IgD-negative memory B cell (primary cell): ENCODE measurements at regions not wholly inside any gene's neighbourhood (a gene's known extent, or its start where the extent isn't known, plus 50 kb on each side); places are given as distances from the start of the nearest gene placed in this dataset.

ENCODE experiments used
- H3K27ac Mint-ChIP-seq, 3 donors: one replicate each; pipeline ENCODE4 v1.8.0; 2020 to 2022; ENCODE audit warnings: mild to moderate bottlenecking in 3 of 3, mixed read lengths in 3 of 3, moderate library complexity in 1 of 3
- H3K27me3 Mint-ChIP-seq: one replicate; pipeline ENCODE4 v1.8.0; 2021; ENCODE audit warnings: mixed read lengths
- H3K36me3 Mint-ChIP-seq: one replicate; pipeline ENCODE4 v1.8.0; 2020; ENCODE audit warnings: mild to moderate bottlenecking, mixed read lengths
- H3K4me1 Mint-ChIP-seq, 3 donors: one replicate each; pipeline ENCODE4 v1.8.0; 2020 to 2022; ENCODE audit warnings: mixed read lengths in 3 of 3, mild to moderate bottlenecking in 1 of 3
- H3K4me3 Mint-ChIP-seq, 4 donors: one replicate each; pipeline ENCODE4 v1.8.0; 2020 to 2022; ENCODE audit warnings: mild to moderate bottlenecking in 4 of 4, mixed read lengths in 4 of 4, moderate library complexity in 3 of 4
- H3K9me3 Mint-ChIP-seq, 3 donors: one replicate each; pipeline ENCODE4 v1.8.0; 2020 to 2021; ENCODE audit warnings: mixed read lengths in 3 of 3, mild to moderate bottlenecking in 1 of 3

- H3K9me3 Mint-ChIP-seq = no peaks in the 10 kb centered on the region
- H3K27me3 Mint-ChIP-seq = no peaks in the 10 kb centered on the region
- no peaks in the 10 kb centered on the region for H3K4me1 Mint-ChIP-seq
- H3K4me3 Mint-ChIP-seq = no peak overlapping the region
- H3K27ac Mint-ChIP-seq = no peak overlapping the region
- H3K36me3 Mint-ChIP-seq = no peaks in the 10 kb centered on the region
Observed at GRCh38 chr6:91487696-91488392, 901.0 kb upstream of the MAP3K7 start.

- Mint-ChIP-seq H3K9me3 (no peaks in the 10 kb centered on the region), H3K4me1 (no peaks in the 10 kb centered on the region), H3K27ac (no peak overlapping the region), H3K36me3 (no peaks in the 10 kb centered on the region), H3K4me3 (no peak overlapping the region), H3K27me3 (no peaks in the 10 kb centered on the region)
Observed at GRCh38 chr6:91486200-91486599, 899.3 kb upstream of the MAP3K7 start.

- no peaks in the 10 kb centered on the region for H3K27me3 Mint-ChIP-seq
- H3K36me3 Mint-ChIP-seq = no peaks in the 10 kb centered on the region
- H3K27ac Mint-ChIP-seq = no peak overlapping the region
- no peaks in the 10 kb centered on the region for H3K4me1 Mint-ChIP-seq
- H3K4me3 Mint-ChIP-seq = no peak overlapping the region
- H3K9me3 Mint-ChIP-seq = no peaks in the 10 kb centered on the region
Observed at GRCh38 chr6:91485047-91485446, 898.2 kb upstream of the MAP3K7 start.

DNA sequence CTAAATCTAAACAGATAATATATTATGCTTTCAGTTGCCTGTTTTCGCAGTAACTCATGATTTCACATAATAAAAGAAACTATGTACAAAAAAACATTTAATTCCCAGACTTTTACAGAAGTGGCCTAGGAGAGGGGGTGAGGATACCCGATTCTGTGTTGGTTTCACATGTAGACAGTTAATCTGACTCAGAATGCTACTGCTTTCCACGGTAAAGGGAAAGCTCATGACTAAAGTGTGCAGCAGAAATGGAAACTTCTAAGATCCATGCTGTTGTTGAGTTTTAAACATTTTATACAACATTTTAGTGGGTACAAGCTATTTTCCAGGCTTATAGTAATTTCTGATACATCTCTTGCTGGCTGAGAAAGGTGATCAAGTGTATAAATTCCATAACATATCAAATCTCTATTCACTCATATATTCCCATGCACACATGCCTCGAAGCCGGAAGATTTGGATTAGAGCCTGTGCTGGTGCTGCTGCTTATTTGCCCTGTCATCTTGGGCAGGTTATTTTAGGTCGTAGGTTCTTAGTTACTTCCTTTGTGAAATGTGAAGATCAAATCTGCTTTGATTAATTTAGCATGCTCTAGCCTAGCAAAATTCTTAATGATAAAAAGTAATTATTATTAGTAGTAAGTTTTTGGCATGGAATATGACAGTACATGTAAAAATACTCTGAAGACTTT lies 896.7 kb upstream of the MAP3K7 start:
- no peaks in the 10 kb centered on the region for H3K4me1 Mint-ChIP-seq
- H3K36me3 Mint-ChIP-seq = no peaks in the 10 kb centered on the region
- H3K9me3 Mint-ChIP-seq = peaks cover 0 to 2% (median 0%) of the 10 kb centered on the region in 3 donors
- H3K4me3 Mint-ChIP-seq = no peak overlapping the region
- no peak overlapping the region for H3K27ac Mint-ChIP-seq
- H3K27me3 Mint-ChIP-seq = no peaks in the 10 kb centered on the region

GRCh38 chr6:91482498-91482897 lies 895.6 kb upstream of the MAP3K7 start:
- no peaks in the 10 kb centered on the region for H3K36me3 Mint-ChIP-seq
- H3K9me3 Mint-ChIP-seq = peaks cover 0 to 2% (median under 1%) of the 10 kb centered on the region in 3 donors
- H3K27ac Mint-ChIP-seq = no peak overlapping the region
- no peak overlapping the region for H3K4me3 Mint-ChIP-seq
- no peaks in the 10 kb centered on the region for H3K4me1 Mint-ChIP-seq
- H3K27me3 Mint-ChIP-seq = no peaks in the 10 kb centered on the region

DNA sequence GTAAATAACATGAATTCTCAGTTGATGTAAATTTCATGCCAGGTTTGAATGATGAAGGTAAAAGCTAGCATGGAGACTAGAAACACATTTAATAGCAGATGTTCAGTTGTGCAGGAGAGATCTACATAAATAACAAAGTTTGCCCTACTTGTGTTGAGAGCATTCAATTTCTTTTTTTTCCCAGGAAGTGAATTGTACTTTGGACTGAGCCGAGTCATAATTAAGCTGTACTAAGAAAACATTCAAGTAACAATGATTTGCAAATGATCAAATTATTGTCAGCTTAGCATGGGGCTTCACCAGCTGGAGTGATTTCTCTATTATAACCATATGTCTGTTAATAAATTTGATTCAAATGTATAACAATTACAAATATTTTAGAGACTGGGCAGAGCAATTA lies 893.5 kb upstream of the MAP3K7 start:
- Mint-ChIP-seq H3K9me3 (peaks cover 0 to 2% (median 2%) of the 10 kb centered on the region in 3 donors), H3K4me3 (no peak overlapping the region), H3K36me3 (no peaks in the 10 kb centered on the region), H3K4me1 (no peaks in the 10 kb centered on the region), H3K27me3 (no peaks in the 10 kb centered on the region), H3K27ac (no peak overlapping the region)

DNA sequence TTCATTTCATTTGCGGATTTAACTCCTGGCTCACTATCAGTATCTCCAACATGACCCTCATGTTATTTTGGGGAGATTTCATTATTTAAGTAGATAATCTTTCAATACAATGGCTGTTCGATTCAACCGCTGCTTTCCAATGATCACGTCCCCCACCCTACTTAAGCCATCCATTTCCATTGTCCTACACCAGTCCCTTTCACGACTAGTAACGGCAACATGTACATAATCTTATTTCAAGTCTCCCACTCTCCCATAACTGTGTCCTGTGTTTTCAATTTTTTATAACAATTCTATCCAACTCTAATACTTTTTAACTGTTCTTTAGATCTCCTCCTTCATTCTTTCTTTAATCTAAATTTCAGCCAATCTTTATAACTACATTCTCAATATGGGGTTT lies 890.8 kb upstream of the MAP3K7 start:
- peaks cover 2% of the 10 kb centered on the region for H3K27me3 Mint-ChIP-seq
- no peaks in the 10 kb centered on the region for H3K4me1 Mint-ChIP-seq
- no peak overlapping the region for H3K27ac Mint-ChIP-seq
- H3K36me3 Mint-ChIP-seq = no peaks in the 10 kb centered on the region
- H3K9me3 Mint-ChIP-seq = peaks cover 0 to 2% (median 2%) of the 10 kb centered on the region in 3 donors
- H3K4me3 Mint-ChIP-seq = no peak overlapping the region

DNA sequence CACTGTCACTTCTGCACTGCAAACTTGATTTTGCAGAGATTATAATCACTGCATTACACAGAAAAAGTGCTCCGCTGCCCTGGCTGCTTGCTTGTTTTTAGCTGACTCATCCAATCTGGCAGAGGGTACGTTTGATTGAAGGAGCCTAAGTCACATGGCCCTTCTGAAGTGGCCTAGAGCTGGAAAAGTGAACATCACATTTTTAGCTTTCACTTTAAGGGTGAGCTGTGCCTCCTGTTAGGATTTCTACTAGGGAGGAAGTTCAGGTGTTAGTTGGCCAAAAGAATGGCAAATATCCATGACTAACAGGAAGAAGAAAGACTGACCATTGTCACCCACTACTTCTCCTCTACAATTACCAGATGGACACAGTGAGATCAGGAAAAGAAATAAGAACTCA lies 889.1 kb upstream of the MAP3K7 start:
- H3K27me3 Mint-ChIP-seq = peaks cover 2% of the 10 kb centered on the region
- peaks cover 0 to 2% (median 2%) of the 10 kb centered on the region in 3 donors for H3K9me3 Mint-ChIP-seq
- no peaks in the 10 kb centered on the region for H3K36me3 Mint-ChIP-seq
- H3K4me1 Mint-ChIP-seq = no peaks in the 10 kb centered on the region
- H3K4me3 Mint-ChIP-seq = no peak overlapping the region
- H3K27ac Mint-ChIP-seq = no peak overlapping the region

DNA sequence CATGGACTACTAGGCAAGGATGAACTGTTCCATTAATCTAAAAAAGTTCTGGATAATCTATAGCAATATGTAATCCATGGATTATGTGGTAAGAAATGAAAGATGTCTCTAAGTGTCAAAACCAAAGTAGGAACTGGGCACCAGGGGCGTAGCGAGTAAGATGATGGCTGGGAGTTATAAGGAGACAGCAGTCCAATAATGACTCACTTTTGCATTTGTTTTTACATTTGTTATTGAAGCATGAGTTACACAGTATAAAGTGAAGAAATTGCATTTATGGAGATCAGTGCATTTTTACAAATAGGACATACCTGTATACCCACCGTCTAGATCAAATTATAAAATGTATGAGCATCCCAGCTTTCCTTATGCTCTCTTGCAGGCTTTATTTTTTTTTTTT lies 878.5 kb upstream of the MAP3K7 start:
- Mint-ChIP-seq H3K36me3 (peaks cover 2% of the 10 kb centered on the region), H3K27ac (no peak overlapping the region)

DNA sequence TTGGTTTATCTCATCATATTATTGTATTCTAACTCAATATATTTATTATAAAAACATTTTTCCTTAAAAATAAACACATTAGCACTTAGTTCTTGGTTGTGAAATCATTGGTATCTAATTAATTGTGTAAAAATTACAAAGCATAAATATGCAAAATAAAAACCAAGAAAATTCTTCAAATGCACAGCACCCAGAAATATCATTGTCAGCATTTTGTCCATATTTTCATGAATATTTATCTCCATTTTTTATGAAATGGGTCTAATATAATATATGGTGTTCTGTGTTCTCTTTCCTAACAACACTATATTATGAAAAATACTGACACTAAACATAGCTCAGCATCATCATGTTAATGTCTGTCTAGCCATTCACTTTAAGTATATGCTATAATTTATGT lies 877.8 kb upstream of the MAP3K7 start:
- Mint-ChIP-seq H3K27me3 (no peaks in the 10 kb centered on the region), H3K4me3 (no peak overlapping the region), H3K27ac (no peak overlapping the region), H3K36me3 (peaks cover 2% of the 10 kb centered on the region), H3K9me3 (peaks cover 0 to 1% (median 0%) of the 10 kb centered on the region in 3 donors), H3K4me1 (no peaks in the 10 kb centered on the region)

More for the DNA sequence above, 878.5 kb upstream of the MAP3K7 start:
- peaks cover 0 to 1% (median 0%) of the 10 kb centered on the region in 3 donors for H3K9me3 Mint-ChIP-seq
- no peaks in the 10 kb centered on the region for H3K27me3 Mint-ChIP-seq
- no peak overlapping the region for H3K4me3 Mint-ChIP-seq
- H3K4me1 Mint-ChIP-seq = no peaks in the 10 kb centered on the region

DNA sequence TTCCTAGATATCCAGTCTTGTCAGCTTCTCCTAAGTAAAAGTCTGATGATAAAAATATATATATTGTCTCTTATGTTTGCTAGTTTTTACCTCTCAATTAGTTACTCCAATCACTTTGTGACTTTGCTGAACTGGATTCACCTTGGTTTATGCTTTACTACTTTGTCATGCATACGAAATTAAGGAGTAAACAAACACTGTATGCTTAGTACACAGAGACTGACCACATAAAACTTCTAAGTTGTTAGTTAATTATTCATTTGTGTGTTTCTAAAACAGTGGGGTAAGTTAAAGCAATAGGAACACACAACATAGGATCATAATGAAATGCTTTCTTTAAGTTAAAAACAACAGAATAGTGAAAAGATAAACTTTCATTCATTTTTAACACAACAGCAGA lies 877.3 kb upstream of the MAP3K7 start:
- no peaks in the 10 kb centered on the region for H3K27me3 Mint-ChIP-seq
- no peak overlapping the region for H3K27ac Mint-ChIP-seq
- no peaks in the 10 kb centered on the region for H3K36me3 Mint-ChIP-seq

GRCh38 chr6:91462241-91462640 lies 875.4 kb upstream of the MAP3K7 start:
- H3K4me3 Mint-ChIP-seq = no peak overlapping the region

More for the DNA sequence above, 877.3 kb upstream of the MAP3K7 start:
- Mint-ChIP-seq H3K4me3 (no peak overlapping the region), H3K4me1 (no peaks in the 10 kb centered on the region), H3K9me3 (no peaks in the 10 kb centered on the region)

DNA sequence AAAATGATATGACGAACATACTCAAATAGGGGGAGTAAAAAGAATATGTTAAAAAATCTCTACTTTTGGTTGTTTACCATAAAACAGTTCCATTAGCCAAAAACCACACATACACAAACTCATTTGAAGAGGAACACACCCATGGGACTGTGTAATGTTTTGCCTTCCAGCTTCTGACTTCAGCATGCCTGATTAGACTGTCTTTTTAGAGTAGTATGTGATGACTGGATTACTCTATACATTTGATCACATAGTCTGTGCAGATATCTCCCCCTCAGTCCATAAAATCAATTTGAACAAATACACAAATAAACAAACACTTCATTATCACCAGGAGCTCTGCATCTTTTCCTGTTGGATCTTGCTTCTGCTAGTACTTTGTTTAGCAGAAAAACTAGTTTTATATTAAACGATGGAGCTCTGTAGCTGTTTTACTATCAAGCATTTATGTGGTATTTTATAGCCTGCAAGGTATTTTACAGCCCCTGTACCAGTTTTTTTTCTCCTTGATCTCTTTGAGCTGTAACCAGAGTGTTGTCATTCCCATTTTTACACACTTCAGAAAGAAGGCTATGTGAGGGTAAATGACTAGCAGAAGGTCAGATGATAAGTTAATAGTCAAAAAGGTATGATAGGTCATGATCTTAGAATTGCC lies 866.5 kb upstream of the MAP3K7 start:
- Mint-ChIP-seq H3K4me1 (no peaks in the 10 kb centered on the region), H3K9me3 (no peaks in the 10 kb centered on the region), H3K4me3 (no peak overlapping the region), H3K36me3 (no peaks in the 10 kb centered on the region), H3K27ac (no peak overlapping the region), H3K27me3 (no peaks in the 10 kb centered on the region)

More at GRCh38 chr6:91462241-91462640, 875.4 kb upstream of the MAP3K7 start:
- no peaks in the 10 kb centered on the region for H3K9me3 Mint-ChIP-seq
- no peaks in the 10 kb centered on the region for H3K36me3 Mint-ChIP-seq
- no peak overlapping the region for H3K27ac Mint-ChIP-seq
- H3K27me3 Mint-ChIP-seq = no peaks in the 10 kb centered on the region
- H3K4me1 Mint-ChIP-seq = no peaks in the 10 kb centered on the region

- H3K9me3 Mint-ChIP-seq = peaks cover 0 to 1% (median 0%) of the 10 kb centered on the region in 3 donors
- H3K4me3 Mint-ChIP-seq = no peak overlapping the region
- no peak overlapping the region for H3K27ac Mint-ChIP-seq
- H3K36me3 Mint-ChIP-seq = no peaks in the 10 kb centered on the region
- no peaks in the 10 kb centered on the region for H3K27me3 Mint-ChIP-seq
- H3K4me1 Mint-ChIP-seq = no peaks in the 10 kb centered on the region
Observed at GRCh38 chr6:91449539-91449938, 862.7 kb upstream of the MAP3K7 start.

- Mint-ChIP-seq H3K27ac (no peak overlapping the region), H3K4me3 (no peak overlapping the region), H3K27me3 (no peaks in the 10 kb centered on the region), H3K4me1 (no peaks in the 10 kb centered on the region), H3K36me3 (no peaks in the 10 kb centered on the region), H3K9me3 (peaks cover 0 to 1% (median 0%) of the 10 kb centered on the region in 3 donors)
Observed at GRCh38 chr6:91447530-91448254, 860.8 kb upstream of the MAP3K7 start.
